Astrocyte (in vitro differentiated cells and primary cell): ENCODE measurements at regions not wholly inside any gene's neighbourhood (a gene's known extent, or its start where the extent isn't known, plus 50 kb on each side); places are given as distances from the start of the nearest gene placed in this dataset.

ENCODE experiments used
- DNase-seq: peaks from one replicate; pipeline ENCODE4 v3.0.0-alpha.2; 2010; ENCODE audit warnings: low read depth
- FAIRE-seq: peaks from 2 replicates; lab custom pipeline; 2011; peaks lifted over from hg19 to GRCh38; lab: Jason Lieb, UNC
- H2AFZ ChIP-seq: 2 replicates; pipeline ENCODE4 v1.6.0; 2012; ENCODE audit warnings: low read depth, low read length, inconsistent platforms
- H3K27ac ChIP-seq: 2 replicates; pipeline ENCODE4 v1.5.1; 2011; ENCODE audit warnings: low read depth, low read length, inconsistent platforms
- H3K27me3 ChIP-seq: 2 replicates; pipeline ENCODE4 v1.6.0; 2011; ENCODE audit warnings: low read length, inconsistent platforms; ENCODE audit not compliant: insufficient read depth
- H3K36me3 ChIP-seq: 2 replicates; pipeline ENCODE4 v1.5.1; 2011; ENCODE audit warnings: low read length, inconsistent platforms; ENCODE audit not compliant: insufficient read depth
- H3K4me1 ChIP-seq: 2 replicates; pipeline ENCODE4 v1.5.1; 2011; ENCODE audit warnings: low read length, inconsistent platforms; ENCODE audit not compliant: insufficient read depth
- H3K4me2 ChIP-seq: 2 replicates; pipeline ENCODE4 v1.6.0; 2012; ENCODE audit warnings: low read length, inconsistent platforms
- H3K4me3 ChIP-seq: 2 replicates; pipeline ENCODE4 v1.5.1; 2011; ENCODE audit warnings: low read depth, mild to moderate bottlenecking, low read length, inconsistent platforms; ENCODE audit not compliant: insufficient read depth
- H3K79me2 ChIP-seq: 2 replicates; pipeline ENCODE4 v1.6.0; 2012; ENCODE audit warnings: mild to moderate bottlenecking, low read length, inconsistent platforms; ENCODE audit not compliant: insufficient read depth
- H3K9ac ChIP-seq: 2 replicates; pipeline ENCODE4 v1.6.0; 2012; ENCODE audit warnings: mild to moderate bottlenecking, low read length, inconsistent platforms
- H3K9me3 ChIP-seq: 2 replicates; pipeline ENCODE4 v1.5.1; 2012; ENCODE audit warnings: low read depth, mild to moderate bottlenecking, low read length, inconsistent platforms; ENCODE audit not compliant: insufficient read depth
- H4K20me1 ChIP-seq: 2 replicates; pipeline ENCODE4 v1.6.0; 2012; ENCODE audit warnings: low read length, inconsistent platforms; ENCODE audit not compliant: insufficient read depth
- H3K27ac Mint-ChIP-seq: one replicate; pipeline ENCODE4 v1.8.0; 2021; ENCODE audit warnings: mild to moderate bottlenecking, mixed read lengths; ENCODE audit not compliant: unreplicated experiment
- H3K27me3 Mint-ChIP-seq: one replicate; pipeline ENCODE4 v1.8.0; 2021; ENCODE audit warnings: low read depth, mixed read lengths; ENCODE audit not compliant: unreplicated experiment
- H3K36me3 Mint-ChIP-seq: one replicate; pipeline ENCODE4 v1.8.0; 2021; ENCODE audit warnings: low read depth, mixed read lengths; ENCODE audit not compliant: unreplicated experiment
- H3K4me1 Mint-ChIP-seq: one replicate; pipeline ENCODE4 v1.8.0; 2021; ENCODE audit warnings: low read depth, mixed read lengths; ENCODE audit not compliant: unreplicated experiment
- H3K4me3 Mint-ChIP-seq: one replicate; pipeline ENCODE4 v1.8.0; 2021; ENCODE audit warnings: mild to moderate bottlenecking, moderate library complexity, mixed read lengths; ENCODE audit not compliant: unreplicated experiment
- H3K9me3 Mint-ChIP-seq: one replicate; pipeline ENCODE4 v1.8.0; 2021; ENCODE audit warnings: mild to moderate bottlenecking, mixed read lengths; ENCODE audit not compliant: unreplicated experiment
- CTCF ChIP-seq: IDR thresholded peaks from 2 replicates; pipeline ENCODE4 v1.5.1; 2011; ENCODE audit warnings: low read depth, mild to moderate bottlenecking, inconsistent platforms, low read length, moderate library complexity; ENCODE audit not compliant: insufficient read depth
- EZH2 ChIP-seq: IDR thresholded peaks from 2 replicates; pipeline ENCODE4 v1.6.1; 2012; ENCODE audit warnings: mild to moderate bottlenecking, low read length, inconsistent platforms; ENCODE audit not compliant: insufficient read depth

DNA sequence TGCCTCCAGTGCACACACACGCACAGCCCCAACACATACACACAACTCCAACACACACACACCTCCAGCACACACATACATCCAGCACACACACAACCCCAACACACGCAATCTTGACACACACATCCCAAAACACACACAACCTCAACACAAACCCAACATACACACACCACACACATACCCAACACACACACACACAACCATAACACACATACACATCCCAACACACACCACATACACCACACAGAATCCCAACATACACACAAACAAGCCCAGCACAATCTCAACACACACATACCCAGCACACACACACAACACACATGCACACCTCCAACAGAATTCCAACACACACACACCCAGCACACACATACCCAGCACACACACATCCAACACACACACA, 301.1 kb downstream of the ABCC12 start:
- Histone ChIP-seq H3K9ac (no peak overlapping the region), H3K27ac (no peak overlapping the region), H3K9me3 (no peaks in the 10 kb centered on the region), H3K4me3 (no peak overlapping the region), H3K36me3 (no peaks in the 10 kb centered on the region), H3K4me2 (no peak overlapping the region), H3K4me1 (no peaks in the 10 kb centered on the region), H3K27me3 (no peaks in the 10 kb centered on the region), H4K20me1 (no peaks in the 10 kb centered on the region), H3K79me2 (no peaks in the 10 kb centered on the region), H2AFZ (no peak overlapping the region)
- H3K4me1 Mint-ChIP-seq: no peaks in the 10 kb centered on the region
- TF ChIP-seq CTCF: no peak
- no peak for TF ChIP-seq EZH2
- DNase-seq (no peak), FAIRE-seq (no peak)
- no peak overlapping the region for H3K4me3 Mint-ChIP-seq
- H3K27ac Mint-ChIP-seq: no peak overlapping the region
- no peaks in the 10 kb centered on the region for H3K36me3 Mint-ChIP-seq
- peaks cover 11% of the 10 kb centered on the region for H3K27me3 Mint-ChIP-seq
- peaks cover 2% of the 10 kb centered on the region for H3K9me3 Mint-ChIP-seq

DNA sequence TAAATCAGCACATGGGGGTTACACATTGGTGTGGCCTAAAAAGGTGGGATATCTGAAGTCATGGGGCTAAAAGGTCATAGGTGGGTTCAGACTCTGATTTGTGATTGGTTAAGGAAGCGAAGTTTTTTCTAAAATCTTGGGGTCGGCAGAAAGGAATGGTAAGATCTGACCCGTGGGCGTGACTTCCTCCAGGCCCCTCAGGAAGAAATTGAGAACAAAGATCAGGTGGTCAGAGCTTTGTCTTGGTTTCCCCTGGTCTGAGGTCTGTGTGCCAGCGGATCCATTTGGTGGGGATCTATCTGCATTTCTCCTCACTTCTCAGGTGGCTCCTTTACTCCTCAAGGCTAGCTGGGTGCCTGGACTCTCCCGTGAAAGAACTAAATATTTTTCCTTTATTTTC, 302.8 kb downstream of the ABCC12 start:
- Histone ChIP-seq H3K36me3 (no peaks in the 10 kb centered on the region), H3K27ac (no peak overlapping the region), H3K4me2 (no peak overlapping the region), H2AFZ (no peak overlapping the region), H4K20me1 (no peaks in the 10 kb centered on the region), H3K79me2 (no peaks in the 10 kb centered on the region), H3K9ac (no peak overlapping the region), H3K4me1 (peaks cover 10% of the 10 kb centered on the region), H3K27me3 (no peaks in the 10 kb centered on the region), H3K4me3 (no peak overlapping the region), H3K9me3 (no peaks in the 10 kb centered on the region)
- no peak for FAIRE-seq
- H3K9me3 Mint-ChIP-seq: peaks cover 2% of the 10 kb centered on the region
- H3K36me3 Mint-ChIP-seq: no peaks in the 10 kb centered on the region
- no peak overlapping the region for H3K4me3 Mint-ChIP-seq
- peaks cover 8% of the 10 kb centered on the region for H3K4me1 Mint-ChIP-seq
- TF ChIP-seq CTCF (no peak), EZH2 (no peak)
- H3K27me3 Mint-ChIP-seq: peaks cover 3% of the 10 kb centered on the region
- H3K27ac Mint-ChIP-seq: no peak overlapping the region
- no peak for DNase-seq

DNA sequence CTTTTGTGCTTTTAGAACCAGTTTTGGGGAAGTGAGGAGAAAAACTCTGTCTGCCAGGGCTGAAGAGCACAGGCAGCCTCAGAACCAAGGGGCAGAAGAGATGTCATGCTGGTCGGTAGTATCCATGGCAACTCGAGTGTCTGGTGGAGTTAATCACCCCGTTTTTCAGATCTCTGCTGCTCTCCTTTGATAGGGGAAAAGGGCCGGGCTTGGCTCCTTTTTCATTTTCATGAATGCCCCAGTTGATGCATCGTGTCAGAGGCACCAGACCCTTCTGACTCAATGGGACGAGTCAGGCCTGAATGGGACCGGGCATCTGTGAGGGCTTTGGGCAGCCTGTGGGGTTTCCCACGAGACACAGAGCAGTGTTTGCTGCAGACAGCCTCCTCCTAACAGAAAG, 304.6 kb downstream of the ABCC12 start:
- H3K9me3 Mint-ChIP-seq: peaks cover 2% of the 10 kb centered on the region
- H3K27ac Mint-ChIP-seq: no peak overlapping the region
- Histone ChIP-seq H3K27me3 (no peaks in the 10 kb centered on the region), H3K79me2 (no peaks in the 10 kb centered on the region), H2AFZ (no peak overlapping the region), H3K9ac (no peak overlapping the region), H3K36me3 (no peaks in the 10 kb centered on the region), H3K4me1 (peaks cover 20% of the 10 kb centered on the region), H3K4me2 (no peak overlapping the region), H3K27ac (no peak overlapping the region), H3K4me3 (no peak overlapping the region), H3K9me3 (no peaks in the 10 kb centered on the region), H4K20me1 (no peaks in the 10 kb centered on the region)
- no peak overlapping the region for H3K4me3 Mint-ChIP-seq
- DNase-seq (no peak), FAIRE-seq (no peak)
- peaks cover 18% of the 10 kb centered on the region for H3K4me1 Mint-ChIP-seq
- H3K36me3 Mint-ChIP-seq: no peaks in the 10 kb centered on the region
- TF ChIP-seq CTCF: no peak
- TF ChIP-seq EZH2: no peak
- peaks cover 3% of the 10 kb centered on the region for H3K27me3 Mint-ChIP-seq
